Fibroblast of skin of right biceps (primary cell): ENCODE measurements at regions not wholly inside any gene's neighbourhood (a gene's known extent, or its start where the extent isn't known, plus 50 kb on each side); places are given as distances from the start of the nearest gene placed in this dataset.

ENCODE experiments used
- DNase-seq: peaks from one replicate; pipeline ENCODE4 v3.0.0-alpha.2; 2013

DNA sequence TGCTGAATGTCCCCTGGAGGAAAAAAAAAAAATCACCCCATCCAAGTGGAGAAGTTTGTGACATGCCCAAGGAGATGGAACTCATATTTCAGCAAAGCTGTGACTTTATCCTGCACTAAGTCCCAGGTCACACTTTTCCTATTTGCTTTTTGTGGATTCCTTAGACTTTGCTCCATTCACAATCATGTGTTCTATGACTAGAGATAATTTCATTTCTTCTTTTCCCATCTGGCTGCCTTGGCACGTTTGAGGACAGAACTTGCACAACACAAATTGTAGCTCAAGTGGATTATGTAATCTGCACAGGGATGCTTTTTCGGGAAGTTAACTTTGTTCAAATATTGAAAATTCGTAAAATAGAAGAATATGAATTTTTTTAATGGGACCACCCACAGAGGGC lies 100.7 kb upstream of the PTPN1 start:
- DNase-seq = no peak

DNA sequence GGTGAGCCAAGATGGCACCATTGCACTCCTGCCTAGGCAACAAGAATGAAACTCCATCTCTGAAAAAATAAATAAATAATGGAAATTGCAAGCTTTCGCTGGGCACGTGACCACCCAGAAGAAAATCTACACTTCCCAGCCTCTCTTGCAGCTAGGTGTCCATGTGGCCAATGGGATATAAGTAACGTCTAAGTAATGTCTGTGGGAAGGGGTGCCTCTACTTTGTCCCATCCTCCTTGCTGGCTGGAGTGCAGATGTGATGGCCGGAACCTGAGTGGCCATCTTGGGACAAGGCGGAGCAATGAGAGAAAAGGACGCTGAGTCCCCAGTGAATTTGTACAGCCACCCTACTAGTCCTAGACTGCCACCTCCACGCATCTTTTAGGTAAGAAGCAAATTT lies 99.8 kb upstream of the PTPN1 start:
- DNase-seq = no peak

- no peak for DNase-seq
These were observed 98.1 kb upstream of the PTPN1 start for GRCh38 chr20:50412069-50412468.

DNA sequence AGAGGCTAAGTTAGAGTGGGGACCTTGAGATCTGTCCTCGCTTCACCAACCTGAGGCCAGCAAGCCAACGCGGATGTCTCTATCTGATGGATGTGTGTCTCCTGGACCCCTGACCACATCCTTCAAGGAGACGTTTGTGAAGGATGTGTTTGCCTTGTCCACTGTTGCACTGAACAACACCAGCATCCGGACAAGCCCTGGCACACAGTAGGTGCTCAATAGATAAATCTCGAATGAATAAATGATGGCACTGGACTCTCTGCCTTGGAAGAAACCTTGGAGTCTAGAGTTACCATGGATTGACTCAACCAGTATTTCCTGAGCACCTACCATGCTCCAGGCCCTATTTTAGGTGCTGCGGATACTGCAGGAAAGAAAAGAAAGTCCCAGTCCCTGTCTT lies 97.7 kb upstream of the PTPN1 start:
- no peak for DNase-seq

- no peak for DNase-seq
These were observed 97.1 kb upstream of the PTPN1 start for GRCh38 chr20:50413088-50413500.

DNA sequence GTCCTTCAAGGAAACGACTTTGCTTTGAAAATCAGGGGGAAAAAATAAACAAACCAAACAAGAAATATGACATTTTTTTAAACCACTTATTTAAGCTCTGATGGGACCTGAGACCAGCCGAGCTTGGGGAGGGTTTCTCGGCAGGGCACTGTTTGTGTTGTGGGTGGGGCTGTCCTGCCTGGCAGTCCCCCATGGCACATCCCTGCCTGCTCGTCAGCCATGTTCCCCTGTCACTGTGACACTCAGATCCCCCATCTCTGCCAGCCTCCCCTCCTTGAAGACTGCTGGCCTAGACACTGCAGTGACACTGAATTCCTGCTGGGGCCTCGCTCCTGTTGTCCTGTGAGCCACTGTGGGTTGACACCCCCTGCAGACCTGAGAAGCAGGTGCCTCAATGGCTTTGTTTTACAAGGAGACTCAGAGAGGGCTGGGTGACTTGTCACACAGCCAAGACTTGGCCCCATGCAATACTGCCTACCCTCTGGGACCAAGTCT lies 95.1 kb upstream of the PTPN1 start:
- no peak for DNase-seq

DNA sequence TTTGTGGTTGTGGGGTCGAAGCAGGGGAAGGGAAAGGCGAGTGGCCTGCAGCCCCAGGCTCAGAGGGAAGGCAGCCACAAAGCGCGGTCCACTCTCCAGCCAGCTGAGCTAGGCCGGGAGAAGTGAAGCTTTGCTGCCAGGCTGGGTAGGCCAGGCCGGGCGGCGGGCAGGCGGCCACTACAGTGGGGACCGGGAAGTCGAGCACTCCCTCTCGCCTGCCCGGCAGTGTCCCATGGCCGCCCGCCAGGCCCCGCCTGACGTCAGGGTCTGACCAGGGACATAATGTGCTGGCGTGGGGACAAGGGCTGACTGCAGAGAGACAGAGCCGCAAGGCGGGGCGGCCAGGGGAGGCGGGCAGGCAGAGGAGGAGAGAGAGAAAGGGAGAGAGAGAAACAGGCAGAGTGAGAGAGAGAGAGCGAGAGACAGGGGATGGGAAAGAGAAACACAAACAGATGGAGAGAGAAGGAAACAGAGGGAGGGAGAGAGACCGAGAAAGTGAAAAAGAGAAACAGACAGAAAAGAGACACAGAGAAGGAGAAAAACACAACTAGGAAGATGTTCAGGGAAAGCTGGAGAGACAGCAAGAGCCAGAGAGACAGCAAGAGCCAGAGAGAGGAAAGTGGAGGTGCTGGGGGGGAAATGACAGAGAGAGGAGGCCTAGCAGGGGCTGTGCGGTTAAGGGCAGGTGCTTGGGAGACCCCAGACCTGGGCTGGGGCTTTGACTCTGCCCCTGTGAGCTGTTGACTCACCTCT lies 94.5 kb upstream of the PTPN1 start:
- DNase-seq = peak; percentile 64

GRCh38 chr20:50416269-50417022 lies 93.7 kb upstream of the PTPN1 start:
- DNase-seq = no peak

DNA sequence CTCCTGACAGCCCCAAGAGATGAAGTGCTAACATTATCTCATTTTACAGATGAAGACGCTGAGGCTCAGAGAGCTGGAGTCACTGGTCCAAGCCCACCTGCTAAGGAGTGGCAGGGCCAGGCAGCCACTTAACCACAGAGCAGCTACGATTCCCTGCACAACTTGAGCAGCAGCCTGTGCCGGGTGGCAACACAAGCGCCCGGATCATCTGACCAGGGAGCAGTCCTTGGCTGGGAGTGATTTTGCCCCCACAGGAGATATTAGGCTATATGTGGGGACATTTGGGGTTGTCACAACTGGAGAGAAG lies 93.2 kb upstream of the PTPN1 start:
- DNase-seq = no peak

DNA sequence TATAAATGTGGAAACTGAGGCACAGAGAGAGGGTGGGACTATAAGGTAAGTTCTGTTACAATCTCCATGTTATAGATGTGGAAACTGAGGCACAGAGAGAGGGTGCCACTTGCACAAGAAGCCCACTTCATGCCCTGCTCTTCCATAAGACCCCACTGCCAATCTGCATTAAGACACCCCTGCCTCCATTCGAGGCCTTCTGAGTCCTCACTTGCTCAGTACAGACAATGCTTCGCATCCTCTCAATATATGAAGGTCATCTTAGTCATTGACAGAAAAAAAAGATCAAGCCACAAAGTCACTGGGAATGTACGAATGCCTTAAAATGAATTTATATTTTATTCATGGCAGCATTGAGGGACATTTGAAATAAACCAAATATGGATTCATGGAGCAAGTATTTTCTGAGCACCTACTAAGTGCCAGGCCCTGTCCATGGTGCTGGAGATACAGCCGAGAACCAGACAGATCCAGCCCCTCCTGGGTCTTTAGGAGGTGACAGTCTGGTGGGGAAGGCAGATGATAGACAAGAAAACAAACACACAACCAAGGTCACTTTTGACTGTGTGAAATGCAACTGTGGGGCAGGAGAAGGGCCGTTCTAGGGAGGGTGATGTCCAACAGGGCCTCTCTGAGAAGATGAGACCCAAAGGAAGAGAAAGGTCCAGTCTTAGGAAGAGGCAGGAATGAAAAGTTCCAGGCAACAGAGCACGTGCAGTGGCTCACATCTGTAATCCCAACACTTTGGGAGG lies 92.5 kb upstream of the PTPN1 start:
- DNase-seq = no peak

DNA sequence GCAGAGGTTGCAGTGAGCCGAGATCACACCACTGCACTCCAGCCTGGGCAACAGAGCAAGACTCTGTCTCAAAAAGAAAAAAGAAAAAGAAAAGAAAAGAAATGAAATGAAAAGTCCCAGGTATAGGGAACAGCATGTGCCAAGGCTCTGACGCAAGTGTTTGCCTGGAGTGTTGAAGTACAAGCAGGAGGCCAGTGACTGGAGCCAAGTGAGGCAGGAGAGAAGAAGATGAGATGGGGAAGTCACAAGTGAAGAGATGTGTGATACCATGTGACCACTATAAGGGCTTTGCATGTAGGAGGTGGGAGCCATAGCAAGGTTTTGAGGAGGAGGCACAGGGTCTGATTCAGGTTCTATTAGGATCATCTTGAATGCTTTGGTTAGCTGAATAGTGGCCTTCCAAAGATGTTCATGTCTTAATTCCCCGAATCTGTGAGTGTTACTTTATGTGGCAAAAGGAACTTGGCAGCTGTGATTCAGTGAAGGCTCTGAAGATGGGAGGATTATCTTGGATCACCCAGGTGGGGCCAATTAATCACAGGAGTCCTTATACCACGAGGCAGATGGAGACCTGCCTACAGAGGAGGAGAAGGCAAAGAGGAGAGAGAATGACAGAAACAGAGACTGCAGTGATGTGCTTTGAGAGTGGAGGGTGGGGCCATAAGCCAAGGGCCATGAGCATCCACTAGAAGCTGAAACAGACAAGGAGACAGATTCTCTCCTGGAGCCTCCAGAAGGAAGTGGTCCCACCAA lies 91.1 kb upstream of the PTPN1 start:
- DNase-seq = no peak

GRCh38 chr20:50420380-50420779 lies 89.8 kb upstream of the PTPN1 start:
- no peak for DNase-seq

GRCh38 chr20:50421356-50422340 lies 88.5 kb upstream of the PTPN1 start:
- no peak for DNase-seq

GRCh38 chr20:50423758-50424157 lies 86.4 kb upstream of the PTPN1 start:
- DNase-seq = no peak

DNA sequence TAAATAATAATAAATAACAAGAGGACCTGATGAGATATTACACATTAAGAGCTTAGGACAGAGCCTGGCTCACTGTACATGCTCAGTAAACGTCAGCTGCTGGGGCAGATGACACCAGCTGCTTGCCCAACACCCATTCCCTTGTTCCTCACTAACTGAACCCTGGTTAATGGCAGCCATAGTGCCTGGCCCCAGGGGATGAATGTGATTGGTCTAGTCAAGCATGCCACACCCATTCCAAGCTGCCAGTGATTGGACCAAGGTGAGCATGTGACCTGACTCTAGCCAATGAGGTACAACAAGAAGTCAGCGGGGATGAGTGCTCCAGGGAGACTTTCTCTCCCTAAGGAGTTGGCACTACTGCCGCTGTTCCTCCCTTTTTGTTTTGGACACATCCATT lies 85.1 kb upstream of the PTPN1 start:
- DNase-seq = no peak

DNA sequence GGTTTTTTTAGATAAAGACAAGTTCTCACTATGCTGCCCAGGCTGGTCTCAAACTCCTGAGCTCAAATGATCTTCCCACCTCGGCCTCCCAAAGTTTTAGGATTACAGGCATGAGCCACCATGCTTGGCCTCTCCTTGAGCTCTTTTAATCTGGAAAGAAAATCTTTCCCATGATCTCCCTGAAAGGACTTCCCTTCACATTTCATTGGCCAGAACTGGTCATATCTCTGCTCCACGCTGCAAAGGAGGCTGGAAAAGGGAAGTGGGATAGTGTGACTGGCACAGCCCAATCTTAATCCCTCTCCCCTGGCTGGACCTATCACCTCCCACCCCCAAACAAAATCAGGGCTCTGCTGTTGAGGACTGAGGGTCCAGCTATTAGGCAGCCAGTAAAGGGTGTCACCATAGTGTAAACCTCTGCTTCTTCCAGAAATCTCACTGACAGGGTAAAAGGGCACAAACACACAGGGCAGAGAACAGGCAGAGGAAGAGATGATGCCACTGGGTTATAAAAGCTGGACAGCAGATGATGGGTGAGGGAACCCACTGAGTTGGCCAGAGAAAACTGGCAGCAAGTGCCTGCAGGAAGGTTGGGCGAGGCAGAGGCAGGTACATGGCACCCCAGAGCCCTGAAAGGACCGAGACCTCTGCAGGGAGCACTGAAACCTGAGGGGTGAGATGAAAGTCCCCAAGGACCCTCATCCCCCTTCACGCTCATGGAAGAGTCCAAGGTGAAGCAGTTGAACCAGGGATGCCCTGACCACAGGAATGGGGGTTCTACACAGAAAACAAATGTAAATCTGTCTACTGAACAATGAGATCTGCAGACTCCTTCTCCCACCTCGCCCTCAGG lies 83.1 kb upstream of the PTPN1 start:
- DNase-seq = no peak

GRCh38 chr20:50427719-50428083 lies 82.5 kb upstream of the PTPN1 start:
- peak; percentile 33 for DNase-seq

DNA sequence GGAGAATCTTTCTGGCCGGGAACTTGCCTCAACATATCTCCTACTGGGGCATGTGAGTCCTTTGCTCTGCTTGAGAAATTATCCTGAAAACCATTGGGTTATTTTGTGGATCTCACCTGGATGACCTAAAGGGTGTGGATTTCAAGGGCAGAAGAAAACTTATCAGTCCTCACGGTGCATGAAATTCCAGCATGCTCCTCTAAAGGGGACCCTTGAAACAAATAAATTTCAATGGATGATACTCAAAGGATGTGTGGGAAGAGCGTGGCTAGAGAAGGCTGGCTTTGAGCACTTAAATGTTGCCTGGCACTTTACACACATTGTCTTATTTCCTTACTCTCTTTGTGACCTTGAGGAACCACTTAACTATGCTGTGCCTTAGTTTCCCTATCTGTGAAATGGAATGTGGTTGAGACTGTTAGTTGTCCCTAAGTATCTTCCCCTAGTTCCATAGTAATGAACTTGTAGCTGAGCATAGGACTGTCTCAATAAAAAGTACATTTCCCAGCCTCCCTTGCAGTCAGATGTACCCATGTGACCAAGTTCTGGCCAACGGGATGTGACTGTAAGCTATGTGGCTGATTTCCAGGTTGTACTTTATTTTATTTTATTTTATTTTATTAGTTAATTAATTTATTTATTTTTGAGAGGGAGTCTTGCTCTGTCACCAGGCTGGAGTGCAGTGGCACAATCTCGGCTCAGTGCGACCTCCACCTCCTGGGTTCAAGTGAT lies 81.9 kb upstream of the PTPN1 start:
- no peak for DNase-seq

DNA sequence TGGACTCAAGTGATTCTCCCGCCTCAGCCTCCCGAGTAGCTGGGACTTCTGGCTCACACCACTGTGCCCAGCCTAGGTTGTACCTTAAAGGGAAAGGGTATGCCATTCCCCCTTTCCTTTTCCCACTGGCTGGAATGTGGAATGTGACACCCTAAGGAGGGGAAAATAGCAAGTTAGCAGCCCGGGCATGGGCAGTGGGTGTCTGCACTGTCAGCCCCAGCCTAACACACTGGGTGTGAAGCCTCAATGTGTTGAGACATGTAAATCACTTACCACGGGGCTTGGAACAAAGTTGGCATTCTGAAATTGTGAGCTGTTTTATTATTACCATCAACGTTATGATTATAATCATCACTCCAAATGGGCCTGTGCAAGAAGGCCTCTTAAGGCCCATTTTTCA lies 80.8 kb upstream of the PTPN1 start:
- DNase-seq = no peak

DNA sequence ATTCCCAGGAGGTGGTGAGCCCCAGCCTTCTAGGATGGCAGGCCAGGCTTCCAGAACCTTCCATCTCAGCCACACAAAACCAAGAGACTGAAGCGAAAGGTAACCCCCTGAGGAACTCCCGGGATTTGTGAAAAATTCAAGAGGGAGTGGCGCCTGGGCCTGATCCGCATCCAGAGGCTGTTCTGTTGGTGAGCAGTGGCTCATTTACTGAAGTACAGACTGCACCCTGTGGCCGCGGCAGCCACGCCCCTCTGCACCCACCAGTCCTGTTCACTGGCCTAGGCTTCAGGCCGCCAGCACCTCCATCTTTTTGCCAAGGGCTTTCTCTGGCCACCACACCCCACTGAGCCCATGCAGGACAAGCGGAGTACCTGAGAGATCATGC lies 79.1 kb upstream of the PTPN1 start:
- no peak for DNase-seq
